Loucy (cell line): ENCODE measurements at regions not wholly inside any gene's neighbourhood (a gene's known extent, or its start where the extent isn't known, plus 50 kb on each side); places are given as distances from the start of the nearest gene placed in this dataset.

Source experiments
- EZH2phosphoT487 ChIP-seq: fragments of 200-600 bp; IDR thresholded peaks from 2 replicates; pipeline ENCODE4 v1.6.1; 2018; ENCODE audit warnings: antibody characterized with exemption, mild to moderate bottlenecking, moderate library complexity, borderline replicate concordance
- TF ChIP-seq, protein P1 (sequence below): fragments of 200-600 bp; sonication (generic); conservative IDR thresholded peaks from 2 replicates; pipeline ENCODE4 v1.5.1; 2014; ENCODE audit warnings: mild to moderate bottlenecking, antibody characterized with exemption, low read length

- TF ChIP-seq, protein P1, sequence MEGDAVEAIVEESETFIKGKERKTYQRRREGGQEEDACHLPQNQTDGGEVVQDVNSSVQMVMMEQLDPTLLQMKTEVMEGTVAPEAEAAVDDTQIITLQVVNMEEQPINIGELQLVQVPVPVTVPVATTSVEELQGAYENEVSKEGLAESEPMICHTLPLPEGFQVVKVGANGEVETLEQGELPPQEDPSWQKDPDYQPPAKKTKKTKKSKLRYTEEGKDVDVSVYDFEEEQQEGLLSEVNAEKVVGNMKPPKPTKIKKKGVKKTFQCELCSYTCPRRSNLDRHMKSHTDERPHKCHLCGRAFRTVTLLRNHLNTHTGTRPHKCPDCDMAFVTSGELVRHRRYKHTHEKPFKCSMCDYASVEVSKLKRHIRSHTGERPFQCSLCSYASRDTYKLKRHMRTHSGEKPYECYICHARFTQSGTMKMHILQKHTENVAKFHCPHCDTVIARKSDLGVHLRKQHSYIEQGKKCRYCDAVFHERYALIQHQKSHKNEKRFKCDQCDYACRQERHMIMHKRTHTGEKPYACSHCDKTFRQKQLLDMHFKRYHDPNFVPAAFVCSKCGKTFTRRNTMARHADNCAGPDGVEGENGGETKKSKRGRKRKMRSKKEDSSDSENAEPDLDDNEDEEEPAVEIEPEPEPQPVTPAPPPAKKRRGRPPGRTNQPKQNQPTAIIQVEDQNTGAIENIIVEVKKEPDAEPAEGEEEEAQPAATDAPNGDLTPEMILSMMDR, result no peak
- no peak for TF ChIP-seq EZH2phosphoT487
Measured at GRCh38 chr1:169042377-169042776, 64.1 kb upstream of the ATP1B1 start.
